Midbrain (tissue), 1 donor: ENCODE measurements at regions not wholly inside any gene's neighbourhood (a gene's known extent, or its start where the extent isn't known, plus 50 kb on each side); places are given as distances from the start of the nearest gene placed in this dataset.

Experiments
- DNase-seq: peaks from one replicate; lab custom pipeline; 2025; lab: John Stamatoyannopoulos, UW

DNA sequence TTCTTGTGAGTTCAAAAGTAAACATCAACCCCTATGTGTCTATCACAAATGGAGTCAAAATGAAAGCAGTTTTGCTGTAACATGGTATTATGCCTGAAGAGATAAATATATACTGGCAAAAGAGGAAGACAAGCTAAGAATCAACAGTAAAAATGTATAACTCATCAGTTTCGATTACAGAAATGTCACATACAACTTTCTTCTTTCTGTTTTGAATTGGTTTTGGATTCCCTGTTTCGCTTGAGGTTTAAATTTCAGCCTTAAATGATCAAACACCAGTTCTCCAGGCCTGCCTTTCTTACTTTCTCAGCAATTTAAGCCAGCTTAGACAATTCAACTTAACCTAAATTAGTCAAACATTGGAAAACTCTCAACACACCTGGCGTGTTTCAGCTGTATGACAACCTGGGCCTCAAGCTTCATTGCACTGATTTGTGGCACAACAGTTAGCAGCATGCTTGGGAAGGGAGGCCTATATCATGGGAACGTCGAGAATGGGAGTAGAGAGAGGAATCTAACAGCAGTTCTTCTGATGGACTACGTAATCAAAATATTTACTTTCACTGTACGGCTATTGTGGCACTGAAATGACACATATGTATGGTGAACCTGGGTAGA, 51.9 kb upstream of the MARCKS start:
- no peak for DNase-seq

GRCh38 chr6:113805811-113806495, 51.2 kb upstream of the MARCKS start:
- DNase-seq: no peak
